Fibroblast of skin of abdomen (primary cell): ENCODE measurements at regions not wholly inside any gene's neighbourhood (a gene's known extent, or its start where the extent isn't known, plus 50 kb on each side); places are given as distances from the start of the nearest gene placed in this dataset.
A peak's percentile ranks its signal among the peaks of the same experiment; 100 is the strongest.

Experiments used
- DNase-seq: peaks from one replicate; pipeline ENCODE4 v3.0.0-alpha.2; 2013

- DNase-seq = no peak
These were observed 413.4 kb downstream of the ANXA1 start for GRCh38 chr9:73565026-73565425.

GRCh38 chr9:73565833-73566465 is 414.3 kb downstream of the ANXA1 start:
- DNase-seq = peak; percentile 2

- no peak for DNase-seq
These were observed 415.0 kb downstream of the ANXA1 start for GRCh38 chr9:73566627-73567026.

- DNase-seq = no peak
These were observed 421.6 kb downstream of the ANXA1 start for GRCh38 chr9:73573235-73573634.

DNA sequence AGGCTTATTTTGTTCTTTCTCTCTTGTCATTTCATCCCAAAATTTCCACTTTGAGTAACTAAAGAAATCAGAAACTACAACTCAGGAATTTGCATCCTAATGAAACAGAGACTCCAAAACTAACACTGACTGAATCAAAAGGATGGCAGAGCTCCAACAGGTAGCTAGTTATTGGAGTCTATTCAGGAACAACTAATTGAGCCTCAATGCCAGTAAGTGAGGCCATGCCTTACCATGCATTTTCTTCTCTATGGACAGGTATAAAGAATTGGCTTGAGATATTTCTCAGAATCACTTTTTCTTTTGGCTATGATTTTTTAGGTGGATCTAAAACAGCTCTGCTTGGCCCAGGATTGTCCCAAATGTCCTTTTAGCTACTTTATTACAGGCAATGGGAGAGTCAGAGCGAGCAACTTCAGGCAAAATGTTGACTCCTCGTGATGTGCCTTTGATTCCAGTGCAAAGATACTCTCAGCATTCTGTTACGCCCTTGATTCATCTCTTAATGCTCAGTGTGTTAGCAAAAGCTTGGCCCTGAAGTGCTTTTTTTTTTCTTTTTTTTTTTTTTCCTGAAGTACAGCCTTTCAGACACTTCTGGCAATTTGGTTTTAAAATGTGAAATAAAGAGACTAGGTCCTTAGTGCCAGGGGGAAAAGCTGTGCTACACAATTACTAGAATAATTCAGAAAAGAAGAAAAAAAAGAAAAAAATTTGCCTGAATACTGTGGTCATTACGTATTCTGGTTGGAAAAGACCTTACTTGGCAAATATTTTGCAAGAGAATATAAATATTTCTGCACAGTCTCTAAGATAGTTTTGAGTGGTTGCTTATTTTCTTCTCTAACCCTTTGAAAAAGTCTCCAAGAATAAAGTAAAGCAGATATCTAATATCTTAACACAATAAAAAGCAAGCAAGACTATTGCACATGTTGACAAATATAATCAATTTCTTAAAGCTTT is 423.7 kb downstream of the ANXA1 start:
- no peak for DNase-seq

GRCh38 chr9:73577848-73578247 is 426.2 kb downstream of the ANXA1 start:
- peak; percentile 4 for DNase-seq

DNA sequence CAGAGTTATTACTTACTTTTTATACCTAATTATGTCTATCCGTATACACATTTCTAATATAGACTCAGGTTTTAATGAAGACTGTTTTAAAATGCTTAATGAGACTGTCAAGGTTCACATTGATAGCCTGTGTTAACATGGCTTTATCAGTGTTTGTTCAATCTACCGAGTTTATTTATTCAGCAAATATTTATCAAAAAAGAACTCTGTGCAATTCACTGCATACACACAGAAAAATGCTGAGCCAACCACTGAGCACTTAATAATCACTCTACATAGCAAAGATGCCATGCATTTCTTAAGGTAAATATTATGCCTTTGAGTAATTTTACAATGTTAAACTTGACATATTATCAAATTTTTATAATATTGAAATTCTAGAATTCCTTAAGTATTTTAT is 428.2 kb downstream of the ANXA1 start:
- no peak for DNase-seq

DNA sequence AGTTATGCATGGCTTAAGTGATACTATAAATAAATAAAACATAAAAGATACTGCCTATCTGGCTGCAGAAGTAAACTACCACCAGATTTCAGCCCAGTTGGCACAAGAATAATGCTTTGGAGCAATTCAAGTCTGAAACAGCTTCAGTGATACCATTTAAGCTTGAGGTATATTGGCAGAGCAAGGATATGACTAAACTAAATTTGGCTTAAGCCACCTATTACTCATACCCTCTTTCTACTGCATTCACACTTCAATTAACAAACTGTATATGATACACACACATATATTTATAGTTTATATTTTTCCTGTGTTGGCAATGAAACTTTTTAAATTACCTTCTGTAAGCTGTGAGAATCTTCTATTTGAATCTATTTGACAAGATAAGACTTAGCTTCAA is 431.9 kb downstream of the ANXA1 start:
- DNase-seq = no peak

DNA sequence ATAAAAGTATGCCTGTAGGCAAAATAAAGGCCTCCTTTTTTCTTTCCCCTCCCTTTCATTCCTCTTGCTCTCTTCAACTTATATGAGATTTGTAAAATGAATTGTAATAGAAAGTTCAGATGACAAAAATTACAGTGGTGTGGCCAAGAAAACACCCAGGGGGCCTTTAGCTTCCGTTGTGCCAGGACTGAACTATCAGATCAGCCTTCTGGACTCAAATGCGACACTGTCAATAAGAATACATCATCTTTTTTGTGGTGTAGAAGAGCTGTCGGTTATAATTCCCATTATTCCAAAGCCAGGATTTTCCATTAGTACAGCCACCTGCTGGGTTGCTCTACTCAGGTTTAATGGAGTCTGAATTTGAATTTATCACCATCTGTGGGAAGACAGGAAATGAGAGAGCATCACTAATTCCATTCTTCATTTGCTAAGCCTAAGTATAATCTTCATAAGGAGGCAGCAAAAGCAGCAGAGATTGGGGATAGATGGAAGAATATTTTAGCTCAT is 443.4 kb downstream of the ANXA1 start:
- no peak for DNase-seq

GRCh38 chr9:73596321-73596720 is 444.7 kb downstream of the ANXA1 start:
- DNase-seq = no peak

- no peak for DNase-seq
These were observed 445.4 kb downstream of the ANXA1 start for GRCh38 chr9:73597039-73597438.

- DNase-seq = no peak
These were observed 446.1 kb downstream of the ANXA1 start for GRCh38 chr9:73597771-73598170.

GRCh38 chr9:73609381-73609780 is 457.7 kb downstream of the ANXA1 start:
- no peak for DNase-seq

DNA sequence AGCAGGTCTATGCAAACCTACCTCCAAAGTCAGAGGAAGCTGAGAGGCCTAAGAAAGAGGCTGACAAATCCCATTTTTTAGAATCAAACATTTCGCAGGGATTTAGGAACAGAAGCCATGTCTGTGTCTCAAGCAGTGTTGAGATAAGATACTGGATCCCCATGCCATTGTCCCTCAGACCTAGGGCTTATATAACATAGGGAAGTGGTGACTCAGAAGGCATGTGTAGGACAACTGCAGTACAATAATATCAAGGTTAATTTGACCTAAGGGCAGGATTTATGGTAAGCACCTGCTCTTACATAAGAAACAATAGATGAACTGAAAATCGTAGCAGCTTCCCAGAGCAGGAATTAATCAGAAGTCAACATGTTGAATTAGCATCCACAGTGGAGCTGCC is 459.4 kb downstream of the ANXA1 start:
- no peak for DNase-seq

DNA sequence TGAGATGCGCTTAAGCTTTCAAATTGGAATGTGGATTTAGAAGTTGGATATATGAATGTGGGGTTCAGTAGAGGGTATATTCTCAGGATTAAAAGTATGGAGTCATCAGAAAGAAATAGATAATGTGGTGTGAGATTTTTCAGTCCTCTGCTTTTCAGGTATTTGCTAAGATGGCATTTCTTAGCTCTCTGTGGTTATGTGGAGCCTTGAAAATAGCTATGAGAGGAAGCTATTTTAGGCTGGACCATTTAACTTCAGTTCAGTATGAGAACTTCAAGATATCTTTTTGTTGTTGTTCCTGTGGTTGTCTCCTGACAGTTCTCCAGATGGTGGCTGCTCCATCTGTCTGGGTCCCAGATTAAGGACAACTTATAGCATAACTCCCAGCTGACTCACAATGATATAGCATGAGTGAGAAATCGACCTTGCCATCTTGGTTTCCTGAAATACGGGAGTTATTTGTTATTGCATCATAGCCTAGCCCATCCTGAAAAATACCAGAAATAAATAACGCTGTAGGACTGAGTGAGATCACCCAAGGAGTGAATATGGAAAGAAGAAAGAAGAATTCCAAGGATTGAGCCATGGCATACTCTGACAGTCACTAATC is 461.5 kb downstream of the ANXA1 start:
- peak; percentile 42 for DNase-seq

- no peak for DNase-seq
These were observed 463.9 kb downstream of the ANXA1 start for GRCh38 chr9:73615557-73615956.

- no peak for DNase-seq
These were observed 465.9 kb downstream of the ANXA1 start for GRCh38 chr9:73617586-73617985.

DNA sequence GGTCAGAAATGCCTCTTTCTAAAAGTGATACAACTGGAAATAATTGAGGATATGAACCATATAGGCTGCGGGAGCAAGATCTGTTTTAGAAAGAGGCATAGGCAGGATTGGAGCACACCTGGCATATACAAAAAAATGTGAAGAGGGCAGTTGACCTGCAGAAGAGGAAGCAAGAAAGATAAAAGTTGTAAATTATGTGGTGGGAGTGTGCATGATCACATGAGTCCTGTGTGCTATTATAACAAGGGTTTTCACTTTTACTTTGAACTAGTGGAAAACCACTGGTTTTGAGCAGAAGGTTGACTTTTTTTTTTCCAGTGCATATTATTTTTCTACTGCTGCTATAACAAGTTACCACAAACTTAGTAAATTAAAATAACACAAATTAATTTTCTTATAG is 489.3 kb downstream of the ANXA1 start:
- DNase-seq = no peak

GRCh38 chr9:73643379-73644013 is 491.8 kb downstream of the ANXA1 start:
- DNase-seq = peak; percentile 44

DNA sequence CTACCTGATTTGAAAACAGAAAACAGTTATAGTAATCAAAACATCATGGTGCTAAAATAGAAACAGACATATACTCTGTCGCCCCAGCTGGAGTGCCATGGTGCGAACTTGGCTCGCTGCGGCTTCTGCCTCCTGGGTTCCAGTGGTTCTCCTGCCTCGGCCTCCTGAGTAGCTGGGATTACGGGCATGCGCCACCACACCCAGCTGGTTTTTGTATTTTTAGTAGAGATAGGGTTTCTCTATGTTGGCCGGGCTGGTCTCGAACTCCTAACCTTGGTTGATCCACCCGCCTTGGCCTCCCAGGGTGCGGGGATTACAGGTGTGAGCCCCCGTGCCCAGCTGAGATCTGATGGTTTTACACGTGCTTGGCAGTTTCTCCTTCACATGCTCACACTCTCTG is 495.9 kb downstream of the ANXA1 start:
- no peak for DNase-seq

DNA sequence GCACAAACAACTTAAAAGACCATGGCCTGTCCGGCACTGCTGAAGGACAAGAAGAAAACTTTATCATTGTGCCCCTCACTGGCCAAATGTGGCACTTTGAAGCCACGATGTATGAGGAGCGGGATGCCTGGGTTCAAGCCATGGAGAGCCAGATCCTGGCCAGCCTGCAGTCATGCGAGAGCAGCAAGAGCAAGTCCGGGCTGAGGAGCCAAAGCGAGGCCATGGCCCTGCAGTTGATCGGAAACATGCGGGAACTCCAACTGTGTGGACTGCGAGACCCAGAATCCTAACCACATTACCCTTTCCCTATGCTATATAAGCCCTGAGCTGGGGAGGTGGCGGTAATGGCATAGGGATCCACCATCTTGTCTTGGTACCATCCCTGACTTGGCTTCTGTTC is 497.9 kb downstream of the ANXA1 start:
- no peak for DNase-seq

DNA sequence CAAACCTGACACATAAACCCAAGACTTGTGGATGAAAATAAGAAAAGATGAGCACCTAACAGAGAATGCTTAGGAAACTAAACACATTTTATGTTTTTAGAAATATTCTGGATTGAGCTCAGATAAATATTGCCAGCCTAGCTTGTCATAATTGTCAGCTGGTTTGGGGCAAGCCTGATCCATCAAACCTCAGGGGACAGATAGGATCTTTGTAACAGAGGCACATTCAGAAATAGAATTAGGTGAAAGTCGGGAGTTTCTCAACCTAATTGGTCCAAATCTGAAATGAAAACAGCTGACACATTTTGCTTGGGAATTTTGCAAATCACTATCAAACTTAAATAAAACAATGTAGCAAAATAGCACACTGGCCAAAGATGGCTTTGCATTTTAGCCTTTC is 503.7 kb downstream of the ANXA1 start:
- no peak for DNase-seq

GRCh38 chr9:73655831-73656230 is 504.2 kb downstream of the ANXA1 start:
- no peak for DNase-seq
